ENCODE measurements at regions not wholly inside any gene's neighbourhood (a gene's known extent, or its start where the extent isn't known, plus 50 kb on each side); places are given as distances from the start of the nearest gene placed in this dataset.

- no peak for TF ChIP-seq CTCF (conservative IDR thresholded peaks at IDR 0.05; ENCODE audit: low read length)
- no peak overlapping the region for H3K4me3 ChIP-seq (ENCODE audit: low read length)
- DNase-seq (ENCODE audit: low read depth) = no peak
These were observed 117.1 kb upstream of the CCDC28A start for GRCh38 chr6:138656364-138657064.

GRCh38 chr6:138657065-138657425 lies 116.5 kb upstream of the CCDC28A start:
- no peak overlapping the region for H3K4me3 ChIP-seq (ENCODE audit: low read length)
- no peak for DNase-seq (ENCODE audit: low read depth)
- no peak for TF ChIP-seq CTCF (conservative IDR thresholded peaks at IDR 0.05; ENCODE audit: low read length)

- DNase-seq (ENCODE audit: low read depth) = no peak
- no peak for TF ChIP-seq CTCF (conservative IDR thresholded peaks at IDR 0.05; ENCODE audit: low read length)
- H3K4me3 ChIP-seq (ENCODE audit: low read length) = no peak overlapping the region
These were observed 113.6 kb upstream of the CCDC28A start for GRCh38 chr6:138659998-138660397.

GRCh38 chr6:138662471-138662870 lies 111.1 kb upstream of the CCDC28A start:
- no peak for TF ChIP-seq CTCF (conservative IDR thresholded peaks at IDR 0.05; ENCODE audit: low read length)
- DNase-seq (ENCODE audit: low read depth) = peak; percentile 34
- H3K4me3 ChIP-seq (ENCODE audit: low read length) = no peak overlapping the region

- H3K4me3 ChIP-seq (ENCODE audit: low read length) = no peak overlapping the region
- no peak for DNase-seq (ENCODE audit: low read depth)
- TF ChIP-seq CTCF (conservative IDR thresholded peaks at IDR 0.05; ENCODE audit: low read length) = no peak
These were observed 109.7 kb upstream of the CCDC28A start for GRCh38 chr6:138663892-138664291.

GRCh38 chr6:138664745-138665144 lies 108.8 kb upstream of the CCDC28A start:
- no peak overlapping the region for H3K4me3 ChIP-seq (ENCODE audit: low read length)
- DNase-seq (ENCODE audit: low read depth) = no peak
- no peak for TF ChIP-seq CTCF (conservative IDR thresholded peaks at IDR 0.05; ENCODE audit: low read length)

- no peak for DNase-seq (ENCODE audit: low read depth)
- TF ChIP-seq CTCF (conservative IDR thresholded peaks at IDR 0.05; ENCODE audit: low read length) = no peak
- no peak overlapping the region for H3K4me3 ChIP-seq (ENCODE audit: low read length)
These were observed 106.9 kb upstream of the CCDC28A start for GRCh38 chr6:138666636-138667035.

Measured in AG10803 (cell line).